Esophagus squamous epithelium (tissue), 5 donors: ENCODE measurements at regions not wholly inside any gene's neighbourhood (a gene's known extent, or its start where the extent isn't known, plus 50 kb on each side); places are given as distances from the start of the nearest gene placed in this dataset.

Experiments
- DNase-seq: peaks from one replicate; lab custom pipeline; 2025; lab: John Stamatoyannopoulos, UW
- H3K27ac ChIP-seq, 4 donors: fragments of 200-600 bp; sonication (generic); one replicate each; pipeline ENCODE4 v1.5.1; 2016 to 2019; ENCODE audit warnings: mild to moderate bottlenecking in 1 of 4
- H3K27me3 ChIP-seq, 4 donors: fragments of 200-600 bp; sonication (generic); 1 replicate in 3 of 4; 2 replicates in 1 of 4; pipeline versions ENCODE4 v1.5.1 to v1.6.0; 2017 to 2021; ENCODE audit warnings: antibody characterized with exemption in 1 of 4
- H3K36me3 ChIP-seq, 3 donors: fragments of 200-600 bp; sonication (generic); one replicate each; pipeline ENCODE4 v1.5.1; 2016 to 2019
- H3K4me1 ChIP-seq, 3 donors: fragments of 200-600 bp; sonication (generic); one replicate each; pipeline ENCODE4 v1.5.1; 2017 to 2019
- H3K4me3 ChIP-seq, 4 donors: fragments of 200-600 bp; sonication (generic); 1 replicate in 3 of 4; 2 replicates in 1 of 4; pipeline ENCODE4 v1.5.1; 2016 to 2019; ENCODE audit warnings: mild to moderate bottlenecking in 2 of 4, moderate library complexity in 1 of 4
- H3K9me3 ChIP-seq, 3 donors: fragments of 200-600 bp; sonication (generic); one replicate each; pipeline ENCODE4 v1.5.1; 2016 to 2019
- CTCF ChIP-seq, 6 experiments: fragments of 450-650 bp in 4 of 6; fragments of 200-600 bp in 2 of 6; sonication (generic) in 2 of 6; IDR thresholded peaks; one replicate each; pipeline ENCODE4 v1.5.1; 2016 to 2019; ENCODE audit warnings: antibody characterized with exemption in 6 of 6, mild to moderate bottlenecking in 4 of 6, moderate library complexity in 4 of 6
- POLR2A ChIP-seq, 4 donors: fragments of 450-650 bp; IDR thresholded peaks; one replicate each; pipeline ENCODE4 v1.6.1; 2017; ENCODE audit warnings: antibody characterized with exemption in 4 of 4, mild to moderate bottlenecking in 4 of 4, moderate library complexity in 3 of 4
- WGBS, 2 donors: methylation state at CpG; one replicate each; pipeline ENCODE4 v1.1.5; 2018; 5-methylcytosine and 5-hydroxymethylcytosine counted together
- intact Hi-C: fragments of 100-400 bp; cut with DNase I; formaldehyde crosslinking; loops from one replicate; pipeline ENCODE4 v1.15.0; 2022
- donor health status: DM: yes; HTN: yes; CAD: no.

DNA sequence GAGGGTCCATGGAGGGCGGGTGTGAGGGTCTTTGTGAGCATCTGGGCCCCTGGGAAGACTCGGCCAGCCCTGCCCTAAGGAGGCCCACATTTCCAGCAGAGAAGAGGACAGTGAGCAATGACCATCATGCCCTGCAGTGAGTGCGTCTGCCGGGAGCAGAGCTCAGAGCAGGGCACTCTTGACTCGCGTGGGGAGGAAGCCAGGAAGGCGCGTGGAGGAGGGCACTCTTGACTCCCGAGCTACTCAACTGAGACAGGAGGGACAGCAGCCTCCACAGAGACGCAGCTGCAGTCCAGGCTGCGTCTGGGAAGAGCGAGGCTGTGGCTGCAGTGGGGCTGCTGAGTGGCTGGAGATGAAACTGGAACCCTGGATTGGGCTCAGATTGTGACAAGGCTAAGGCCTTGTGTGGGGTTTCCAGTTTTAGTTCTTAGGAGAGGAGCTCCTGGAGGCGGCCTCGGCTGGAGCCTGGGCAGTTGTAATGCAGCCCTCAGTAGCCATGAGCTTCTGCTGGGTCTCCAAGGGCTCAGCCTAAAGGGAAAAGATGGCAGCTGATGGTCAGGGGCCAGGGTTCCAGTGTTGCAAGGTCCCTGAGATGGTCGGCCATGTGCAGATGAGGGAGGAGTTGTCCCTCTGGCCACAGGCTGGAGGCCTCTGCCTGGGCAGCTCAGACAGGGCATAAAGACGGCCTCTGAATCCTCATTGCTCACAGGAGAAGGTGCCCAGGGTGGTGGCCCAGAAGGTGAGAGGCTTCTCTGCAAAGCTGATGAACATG is 264.7 kb upstream of the B3GAT1 start:
- no peak for TF ChIP-seq POLR2A (IDR thresholded peaks at IDR 0.05)
- TF ChIP-seq CTCF (IDR thresholded peaks at IDR 0.05) = no peak
- 78 to 93% methylated on average over 4 to 10 of the region's 16 CpGs for WGBS, 2 donors
- Histone ChIP-seq H3K27me3 (peaks cover 0 to 2% (median 0%) of the 10 kb centered on the region in 4 donors), H3K27ac (no peak overlapping the region), H3K4me1 (no peaks in the 10 kb centered on the region), H3K9me3 (no peaks in the 10 kb centered on the region), H3K4me3 (no peak overlapping the region), H3K36me3 (no peaks in the 10 kb centered on the region)
- DNase-seq = no peak
- intact Hi-C loops = no loop called here

GRCh38 chr11:134675983-134676382 is 263.9 kb upstream of the B3GAT1 start:
- Histone ChIP-seq H3K4me1 (no peaks in the 10 kb centered on the region), H3K27ac (no peak overlapping the region), H3K4me3 (no peak overlapping the region), H3K36me3 (no peaks in the 10 kb centered on the region), H3K27me3 (peaks cover 0 to 9% (median 0%) of the 10 kb centered on the region in 4 donors), H3K9me3 (no peaks in the 10 kb centered on the region)
- TF ChIP-seq POLR2A (IDR thresholded peaks at IDR 0.05) = no peak
- no peak for TF ChIP-seq CTCF (IDR thresholded peaks at IDR 0.05)
- intact Hi-C loops = no loop called here
- no peak for DNase-seq
- WGBS, 2 donors = 43 to 57% methylated on average over 5 of the region's 5 CpGs

- WGBS, 2 donors = 13 to 23% methylated on average over 2 of the region's 2 CpGs
- Histone ChIP-seq H3K36me3 (no peaks in the 10 kb centered on the region), H3K27ac (no peak overlapping the region), H3K4me1 (no peaks in the 10 kb centered on the region), H3K27me3 (peaks cover 0 to 19% (median 0%) of the 10 kb centered on the region in 4 donors), H3K4me3 (no peak overlapping the region), H3K9me3 (no peaks in the 10 kb centered on the region)
- TF ChIP-seq POLR2A (IDR thresholded peaks at IDR 0.05) (no peak), CTCF (IDR thresholded peaks at IDR 0.05) (no peak)
- intact Hi-C loops = no loop called here
- DNase-seq = no peak
Observed at GRCh38 chr11:134674974-134675373, 262.9 kb upstream of the B3GAT1 start.

DNA sequence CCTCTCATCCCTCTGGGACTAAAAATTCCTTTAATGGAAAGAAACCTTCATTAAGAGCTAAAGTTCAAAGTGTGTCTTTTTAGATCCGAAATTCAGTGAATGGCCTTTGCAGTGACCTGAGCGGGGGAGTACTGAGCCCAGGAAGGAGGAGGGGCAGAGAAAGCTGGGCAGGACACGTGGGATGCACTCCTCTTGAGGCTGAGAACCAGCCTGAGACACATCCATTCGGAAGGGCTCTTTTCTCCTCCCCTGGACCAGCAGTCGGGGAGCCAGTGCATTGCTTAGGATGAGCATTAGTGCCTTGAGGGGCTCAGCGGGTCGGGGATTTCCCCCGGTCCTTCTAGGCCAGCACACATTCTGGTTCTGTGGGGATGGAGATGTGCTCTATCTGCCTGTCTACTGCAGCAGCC is 258.9 kb upstream of the B3GAT1 start:
- H3K27ac ChIP-seq = no peak overlapping the region
- DNase-seq = no peak
- no peaks in the 10 kb centered on the region for H3K4me1 ChIP-seq
- TF ChIP-seq POLR2A (IDR thresholded peaks at IDR 0.05) = no peak
- no peak for TF ChIP-seq CTCF (IDR thresholded peaks at IDR 0.05)
- no peak overlapping the region for H3K4me3 ChIP-seq
- no peaks in the 10 kb centered on the region for H3K9me3 ChIP-seq
- peaks cover 0 to 20% (median 0%) of the 10 kb centered on the region in 4 donors for H3K27me3 ChIP-seq
- 47 to 50% methylated on average over 4 to 5 of the region's 8 CpGs for WGBS, 2 donors
- intact Hi-C loops = no loop called here
- no peaks in the 10 kb centered on the region for H3K36me3 ChIP-seq

- Histone ChIP-seq H3K27ac (no peak overlapping the region), H3K9me3 (no peaks in the 10 kb centered on the region), H3K36me3 (no peaks in the 10 kb centered on the region), H3K4me3 (no peak overlapping the region), H3K4me1 (no peaks in the 10 kb centered on the region), H3K27me3 (peaks cover 0 to 20% (median 0%) of the 10 kb centered on the region in 4 donors)
- intact Hi-C loops = no loop called here
- WGBS, 2 donors = 72 to 73% methylated on average over 5 to 6 of the region's 6 CpGs
- TF ChIP-seq POLR2A (IDR thresholded peaks at IDR 0.05) (no peak), CTCF (IDR thresholded peaks at IDR 0.05) (no peak)
- no peak for DNase-seq
Observed at GRCh38 chr11:134670247-134670782, 258.3 kb upstream of the B3GAT1 start.
